ENCODE measurements at regions not wholly inside any gene's neighbourhood (a gene's known extent, or its start where the extent isn't known, plus 50 kb on each side); places are given as distances from the start of the nearest gene placed in this dataset.

GRCh38 chr12:46453428-46453827 lies 80.9 kb upstream of the SLC38A2 start:
- Histone ChIP-seq H2BK120ac (ENCODE audit: low read depth, low read length) (peak overlapping the region; percentile 83; the same call in 1 of the 2 replicates), H2BK5ac (ENCODE audit: low read depth, low read length, poor library complexity, severe bottlenecking) (no peak overlapping the region), H2BK15ac (ENCODE audit: low read depth, low read length) (peak overlapping the region; percentile 78; the same call in 2 of the 3 replicates), H3K9me1 (ENCODE audit: insufficient read depth, low read length) (peaks cover 10% of the 10 kb centered on the region; the same call in 1 of the 2 replicates), H2AK9ac (replicated peaks; ENCODE audit: low read depth, low read length, poor library complexity) (no peak overlapping the region), H3K9ac (ENCODE audit: low read depth, low read length) (no peak overlapping the region), H3K27me3 (ENCODE audit: control insufficient read depth, insufficient read depth, low read length) (no peaks in the 10 kb centered on the region), H3K23ac (ENCODE audit: low read depth, low read length) (peak overlapping the region; percentile 54; the same call in 1 of the 2 replicates), H2BK20ac (ENCODE audit: low read depth, low read length) (peak overlapping the region; percentile 87), H2AK5ac (ENCODE audit: low read depth, low read length) (peak overlapping the region; percentile 88), H3K79me1 (ENCODE audit: low read depth in 1 of 2, low read length in 2 of 2) (peaks cover 0 to 2% of the 10 kb centered on the region in 2 experiments; a peak in 3 of 4 replicates), H3K18ac (ENCODE audit: low read depth, low read length) (peak overlapping the region; percentile 20), H3K56ac (ENCODE audit: extremely low read depth, insufficient read depth, low read length) (no peak overlapping the region), H3K9me3 (ENCODE audit: control insufficient read depth, insufficient read depth, low read length) (no peaks in the 10 kb centered on the region), H3K4me3 (ENCODE audit: insufficient read depth, low read depth, low read length) (no peak overlapping the region), H3K4me1 (ENCODE audit: control insufficient read depth, insufficient read depth, low read length) (peaks cover 16% of the 10 kb centered on the region), H3K14ac (replicated peaks; ENCODE audit: low read depth, low read length) (peak overlapping the region; percentile 67), H4K5ac (ENCODE audit: low read depth, low read length) (peak overlapping the region; percentile 12; the same call in 1 of the 2 replicates), H3K36me3 (ENCODE audit: control insufficient read depth, insufficient read depth, low read length) (no peaks in the 10 kb centered on the region), H4K91ac (ENCODE audit: insufficient read depth, low read depth, low read length) (peak overlapping the region; percentile 66), H3K4me2 (ENCODE audit: low read depth, low read length) (no peak overlapping the region), H2AFZ (replicated peaks; ENCODE audit: low read length, poor library complexity) (no peak overlapping the region), H3K27ac (ENCODE audit: insufficient read depth, low read length) (no peak overlapping the region), H4K20me1 (ENCODE audit: insufficient read depth, low read length) (no peaks in the 10 kb centered on the region), H4K8ac (ENCODE audit: low read depth in 2 of 2, low read length in 2 of 2) (peak overlapping the region in 1 of 2 experiments; percentile 61; a peak in 2 of 4 replicates), H3K4ac (ENCODE audit: low read depth, low read length) (peak overlapping the region; percentile 86)
- BruUV-seq (replicated peaks): no TSS peak
- CTCF ChIA-PET: no interaction called here
- dilution Hi-C loops (cut with HindIII; ENCODE audit: low sequenced_read_pairs, unreplicated experiment): no loop called here
- ATAC-seq (ENCODE audit: low read depth) (0 out of 2 replicates have a peak, but pooled peaks have one; percentile 35), DNase-seq (no peak)
- intact Hi-C loops (cut with micrococcal nuclease): no loop called here
- no CpG with 5 or more reads among the region's 3 CpGs for WGBS, 2 experiments (ENCODE audit: extremely low coverage in 2 of 2, insufficient read length in 1 of 2)
- in situ Hi-C loops (cut with MboI; ENCODE audit: low sequenced_read_pairs): no loop called here
- POLR2A ChIA-PET (ENCODE audit: unreplicated experiment): no interaction called here
- TF ChIP-seq BHLHE40 (IDR thresholded peaks at IDR 0.05; ENCODE audit: low read depth, low read length): no peak
- no peak for TF ChIP-seq RCOR1 (IDR thresholded peaks at IDR 0.05; ENCODE audit: insufficient replicate concordance, low read length)
- TF ChIP-seq NFE2L2 (IDR thresholded peaks at IDR 0.05; ENCODE audit: low read depth, low read length): no peak
- no peak for TF ChIP-seq SMC3 (IDR thresholded peaks at IDR 0.05; ENCODE audit: low read depth, low read length)
- TF ChIP-seq MXI1 (IDR thresholded peaks at IDR 0.05; ENCODE audit: borderline replicate concordance, low read depth, low read length): no peak
- TF ChIP-seq POLR2A (IDR thresholded peaks at IDR 0.05; ENCODE audit: low read depth, low read length): no peak
- no peak for TF ChIP-seq CEBPB (IDR thresholded peaks at IDR 0.05; ENCODE audit: low read depth, low read length)
- TF ChIP-seq CHD1 (IDR thresholded peaks at IDR 0.05; ENCODE audit: low read depth, low read length): no peak
- no peak for TF ChIP-seq RAD21 (IDR thresholded peaks at IDR 0.05; ENCODE audit: low read length)

All from IMR-90 (cell line).